HG03139 (cell line): ENCODE measurements at regions not wholly inside any gene's neighbourhood (a gene's known extent, or its start where the extent isn't known, plus 50 kb on each side); places are given as distances from the start of the nearest gene placed in this dataset.
"Not testable (repeated sequence)": the region's sequence is repeated elsewhere in the genome, so short reads cannot be mapped to it uniquely, and the experiment has no call there.

Experiments
- ATAC-seq: cut with Tn5 transposase; IDR thresholded peaks from one replicate; pipeline ENCODE4 v1.9.1; 2021; ENCODE audit not compliant: unreplicated experiment

GRCh38 chr4:156118507-156119220 lies 165.0 kb upstream of the CTSO start:
- ATAC-seq = no peak

GRCh38 chr4:156117743-156118142 lies 164.1 kb upstream of the CTSO start:
- ATAC-seq = no peak

- no peak for ATAC-seq
Observed at GRCh38 chr4:156116991-156117390, 163.3 kb upstream of the CTSO start.

- ATAC-seq = no peak
Observed at GRCh38 chr4:156113138-156113765, 159.6 kb upstream of the CTSO start.

- ATAC-seq = no peak
Observed at GRCh38 chr4:156111686-156112085, 158.0 kb upstream of the CTSO start.

- ATAC-seq = no peak
Observed at GRCh38 chr4:156109943-156110900, 156.6 kb upstream of the CTSO start.

- not testable (repeated sequence) for ATAC-seq
Observed at GRCh38 chr4:156109087-156109486, 155.4 kb upstream of the CTSO start.

- no peak for ATAC-seq
Observed at GRCh38 chr4:156103311-156103710, 149.6 kb upstream of the CTSO start.

- ATAC-seq = no peak
Observed at GRCh38 chr4:156102411-156102810, 148.7 kb upstream of the CTSO start.

- no peak for ATAC-seq
Observed at GRCh38 chr4:156101571-156101970, 147.9 kb upstream of the CTSO start.

GRCh38 chr4:156100651-156101050 lies 147.0 kb upstream of the CTSO start:
- ATAC-seq = no peak

GRCh38 chr4:156098805-156099204 lies 145.1 kb upstream of the CTSO start:
- ATAC-seq = no peak

- no peak for ATAC-seq
Observed at GRCh38 chr4:156085100-156085499, 131.4 kb upstream of the CTSO start.

- no peak for ATAC-seq
Observed at GRCh38 chr4:156084373-156084772, 130.7 kb upstream of the CTSO start.

- ATAC-seq = no peak
Observed at GRCh38 chr4:156073976-156074375, 120.3 kb upstream of the CTSO start.

GRCh38 chr4:156060661-156061060 lies 107.0 kb upstream of the CTSO start:
- ATAC-seq = no peak

- ATAC-seq = no peak
Observed at GRCh38 chr4:156053174-156053573, 99.5 kb upstream of the CTSO start.

GRCh38 chr4:156052116-156052515 lies 98.5 kb upstream of the CTSO start:
- ATAC-seq = no peak

GRCh38 chr4:156038772-156039171 lies 85.1 kb upstream of the CTSO start:
- ATAC-seq = no peak

GRCh38 chr4:156036496-156036895 lies 82.8 kb upstream of the CTSO start:
- ATAC-seq = no peak

GRCh38 chr4:156029691-156030090 lies 76.0 kb upstream of the CTSO start:
- ATAC-seq = no peak

- no peak for ATAC-seq
Observed at GRCh38 chr4:156021298-156021697, 67.6 kb upstream of the CTSO start.
